GM12878 (cell line): ENCODE measurements at regions not wholly inside any gene's neighbourhood (a gene's known extent, or its start where the extent isn't known, plus 50 kb on each side); places are given as distances from the start of the nearest gene placed in this dataset.

Experiments
- ATAC-seq: fragments of 200-7000 bp; cut with Tn5 transposase; 3 replicates; pipeline ENCODE4 v1.9.1; 2020; ENCODE audit warnings: mild to moderate bottlenecking, moderate library complexity
- BruUV-seq: library from RNA; stranded (reverse); fragments of 400-500 nt; replicated peaks from 2 replicates; lab custom pipeline; 2021; lab: Mats Ljungman, UMichigan
- CTCF ChIA-PET: fragments of 300-600 bp; sonication (Branson Sonifier 250); formaldehyde crosslinking; extraction: SDS; loops from one replicate; lab custom pipeline; 2021; ENCODE audit warnings: inconsistent platforms; lab: Yijun Ruan, JAX
- POLR2A ChIA-PET: fragments of 350-600 bp; formaldehyde crosslinking; extraction: SDS; loops from one replicate; lab custom pipeline; 2021; ENCODE audit warnings: inconsistent platforms; lab: Charles Lee
- RAD21 ChIA-PET: fragments of 300-600 bp; sonication (Branson Sonifier 250); formaldehyde crosslinking; loops from one replicate; lab custom pipeline; 2023; ENCODE audit warnings: antibody characterized with exemption; ENCODE audit not compliant: unreplicated experiment; lab: Charles Lee
- SMC1A ChIA-PET: fragments of 300-600 bp; sonication (Branson Sonifier 250); formaldehyde crosslinking; loops from one replicate; lab custom pipeline; 2023; ENCODE audit not compliant: unreplicated experiment, uncharacterized antibody; lab: Charles Lee
- DNase-seq: peaks from one replicate; pipeline ENCODE4 v3.0.0-alpha.2; 2011; ENCODE audit warnings: low read depth, low spot score
- FAIRE-seq: peaks from 3 replicates; lab custom pipeline; 2011; peaks lifted over from hg19 to GRCh38; lab: Jason Lieb, UNC
- H2AFZ ChIP-seq: 2 replicates; pipeline ENCODE4 v1.6.0; 2011; ENCODE audit warnings: low read depth, low read length, control low read depth; ENCODE audit not compliant: control insufficient read depth
- H3K27ac ChIP-seq: 2 replicates; pipeline ENCODE4 v1.5.1; 2011; ENCODE audit warnings: control low read depth; ENCODE audit not compliant: control insufficient read depth, insufficient read depth
- H3K27me3 ChIP-seq, 2 experiments: replicated peaks in 1 of 2; 2 replicates each; pipeline versions ENCODE4 v1.6.0 to v1.6.1; 2011; ENCODE audit warnings: low read length in 1 of 2; ENCODE audit not compliant: control insufficient read depth in 2 of 2, insufficient read depth in 2 of 2
- H3K36me3 ChIP-seq, 2 experiments: 2 replicates each; pipeline ENCODE4 v1.5.1; 2011; ENCODE audit warnings: low read length in 1 of 2; ENCODE audit not compliant: control insufficient read depth in 2 of 2, insufficient read depth in 2 of 2
- H3K4me1 ChIP-seq: 2 replicates; pipeline ENCODE4 v1.6.1; 2011; ENCODE audit warnings: mild to moderate bottlenecking, low read length, moderate library complexity, mixed read lengths; ENCODE audit not compliant: control insufficient read depth, insufficient read depth
- H3K4me2 ChIP-seq: 2 replicates; pipeline ENCODE4 v1.6.0; 2011; ENCODE audit warnings: control low read depth; ENCODE audit not compliant: control insufficient read depth, insufficient read depth
- H3K4me3 ChIP-seq: fragments of 200-600 bp; sonication (generic); 2 replicates; pipeline ENCODE4 v1.5.1; 2016
- H3K79me2 ChIP-seq: 2 replicates; pipeline ENCODE4 v1.6.0; 2011; ENCODE audit warnings: low read length; ENCODE audit not compliant: control insufficient read depth, insufficient read depth
- H3K9ac ChIP-seq: 2 replicates; pipeline ENCODE4 v1.8.0; 2011; ENCODE audit warnings: low read length, control low read depth, mixed read lengths; ENCODE audit not compliant: control insufficient read depth, insufficient read depth
- H3K9me3 ChIP-seq: replicated peaks from 3 replicates; pipeline ENCODE4 v1.5.1; 2011; ENCODE audit warnings: mild to moderate bottlenecking, low read length; ENCODE audit not compliant: control insufficient read depth, insufficient read depth
- H4K20me1 ChIP-seq: 2 replicates; pipeline ENCODE4 v1.6.0; 2011; ENCODE audit not compliant: control insufficient read depth, insufficient read depth
- BMI1 ChIP-seq: fragments of 450-650 bp; IDR thresholded peaks from 2 replicates; pipeline ENCODE4 v1.6.1; 2016; ENCODE audit warnings: mild to moderate bottlenecking, moderate library complexity, borderline replicate concordance
- EZH2 ChIP-seq: IDR thresholded peaks from 2 replicates; pipeline ENCODE4 v1.6.1; 2012; ENCODE audit warnings: low read depth, mild to moderate bottlenecking, control low read depth, inconsistent platforms, low read length, borderline replicate concordance; ENCODE audit not compliant: control insufficient read depth
- GATAD2B ChIP-seq: fragments of 450-650 bp; conservative IDR thresholded peaks from 2 replicates; pipeline ENCODE4 v1.6.1; 2017; ENCODE audit warnings: low read depth, mild to moderate bottlenecking, moderate library complexity
- NFXL1 ChIP-seq: fragments of 450-650 bp; IDR thresholded peaks from 2 replicates; pipeline ENCODE4 v1.6.1; 2017; ENCODE audit warnings: antibody characterized with exemption, mild to moderate bottlenecking, borderline replicate concordance
- SRF ChIP-seq, 2 experiments: IDR thresholded peaks; 2 replicates each; pipeline ENCODE4 v1.6.1; 2011; ENCODE audit warnings: low read depth in 2 of 2, low read length in 2 of 2, mild to moderate bottlenecking in 1 of 2, moderate library complexity in 1 of 2
- TARDBP ChIP-seq: IDR thresholded peaks from 2 replicates; pipeline ENCODE4 v1.6.1; 2016; ENCODE audit warnings: borderline replicate concordance
- TCF7 ChIP-seq: IDR thresholded peaks from 2 replicates; pipeline ENCODE4 v1.6.1; 2014; ENCODE audit warnings: antibody characterized with exemption, borderline replicate concordance
- ZNF207 ChIP-seq: fragments of 450-650 bp; IDR thresholded peaks from 2 replicates; pipeline ENCODE4 v1.6.1; 2014; ENCODE audit warnings: antibody characterized with exemption, mild to moderate bottlenecking, borderline replicate concordance
- WGBS: methylation state at CpG from one replicate; pipeline ENCODE4 v1.1.6; 2016; ENCODE audit warnings: low lambda C conversion rate; ENCODE audit not compliant: insufficient replicate concordance, insufficient coverage; ENCODE audit errors: missing lambda C conversion rate; 5-methylcytosine and 5-hydroxymethylcytosine counted together
- in situ Hi-C: fragments of 300-500 bp; cut with MboI; formaldehyde crosslinking; loops from 9 replicates; pipeline ENCODE4 v1.14.3; 2018; ENCODE audit warnings: mixed read lengths
- intact Hi-C: fragments of 100-400 bp; cut with micrococcal nuclease; formaldehyde crosslinking; loops from one replicate; pipeline ENCODE4 v1.14.2; 2022; ENCODE audit not compliant: unreplicated experiment
- TF ChIP-seq, protein P1 (sequence below): IDR thresholded peaks from 2 replicates; pipeline ENCODE4 v1.6.1; 2012; ENCODE audit warnings: mild to moderate bottlenecking, low read depth, low read length
- TF ChIP-seq, protein P2 (sequence below): IDR thresholded peaks from 2 replicates; pipeline ENCODE4 v1.6.1; 2011; ENCODE audit warnings: mild to moderate bottlenecking, low read depth, low read length, moderate library complexity; ENCODE audit not compliant: insufficient replicate concordance

DNA sequence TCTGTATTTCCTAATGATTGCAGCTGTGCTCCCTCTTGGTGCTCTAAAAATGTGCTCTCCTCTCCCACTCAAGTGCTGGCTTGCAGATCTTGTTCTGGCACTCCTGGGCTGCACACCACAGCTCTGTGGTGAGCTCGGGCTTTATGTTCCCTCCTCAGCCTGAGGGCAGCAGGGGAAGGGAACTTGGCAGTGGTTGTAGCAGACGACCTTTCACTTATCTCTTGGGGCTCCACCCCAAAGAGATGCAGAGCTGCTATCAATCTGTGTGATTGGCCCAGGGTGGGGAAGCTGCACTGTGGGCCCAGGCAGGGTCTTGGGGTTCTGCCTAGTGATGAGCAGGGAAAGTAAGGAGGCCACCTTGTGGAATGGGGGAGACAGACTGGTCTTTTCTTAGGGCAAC lies 143.5 kb upstream of the GORAB start:
- no peaks in the 10 kb centered on the region for H3K36me3 ChIP-seq
- intact Hi-C loops (no loop called here), in situ Hi-C loops (no loop called here)
- H3K9me3 ChIP-seq, result no peaks in the 10 kb centered on the region
- ChIA-PET POLR2A (no interaction called here), RAD21 (no interaction called here), SMC1A (interaction anchor here (1.2 to 2.1 kb wide), 2 partner anchors 9 to 70 kb away, joined by 3 to 5 read pairs; no protein-coding TSS in a partner anchor), CTCF (no interaction called here)
- no peaks in the 10 kb centered on the region for H3K4me1 ChIP-seq
- H3K27ac ChIP-seq, result no peak overlapping the region
- no peak for FAIRE-seq
- BruUV-seq, result no TSS peak
- H3K27me3 ChIP-seq, result no peaks in the 10 kb centered on the region
- no peak for TF ChIP-seq BMI1
- no peak for TF ChIP-seq GATAD2B
- no peak for TF ChIP-seq ZNF207
- TF ChIP-seq SRF (IDR thresholded peaks at IDR 0.05; ENCODE audit: low read depth in 2 of 2, low read length in 2 of 2), result no peak
- no peak for TF ChIP-seq TCF7
- no peak for TF ChIP-seq EZH2
- no peak for TF ChIP-seq TARDBP
- TF ChIP-seq, protein P1, sequence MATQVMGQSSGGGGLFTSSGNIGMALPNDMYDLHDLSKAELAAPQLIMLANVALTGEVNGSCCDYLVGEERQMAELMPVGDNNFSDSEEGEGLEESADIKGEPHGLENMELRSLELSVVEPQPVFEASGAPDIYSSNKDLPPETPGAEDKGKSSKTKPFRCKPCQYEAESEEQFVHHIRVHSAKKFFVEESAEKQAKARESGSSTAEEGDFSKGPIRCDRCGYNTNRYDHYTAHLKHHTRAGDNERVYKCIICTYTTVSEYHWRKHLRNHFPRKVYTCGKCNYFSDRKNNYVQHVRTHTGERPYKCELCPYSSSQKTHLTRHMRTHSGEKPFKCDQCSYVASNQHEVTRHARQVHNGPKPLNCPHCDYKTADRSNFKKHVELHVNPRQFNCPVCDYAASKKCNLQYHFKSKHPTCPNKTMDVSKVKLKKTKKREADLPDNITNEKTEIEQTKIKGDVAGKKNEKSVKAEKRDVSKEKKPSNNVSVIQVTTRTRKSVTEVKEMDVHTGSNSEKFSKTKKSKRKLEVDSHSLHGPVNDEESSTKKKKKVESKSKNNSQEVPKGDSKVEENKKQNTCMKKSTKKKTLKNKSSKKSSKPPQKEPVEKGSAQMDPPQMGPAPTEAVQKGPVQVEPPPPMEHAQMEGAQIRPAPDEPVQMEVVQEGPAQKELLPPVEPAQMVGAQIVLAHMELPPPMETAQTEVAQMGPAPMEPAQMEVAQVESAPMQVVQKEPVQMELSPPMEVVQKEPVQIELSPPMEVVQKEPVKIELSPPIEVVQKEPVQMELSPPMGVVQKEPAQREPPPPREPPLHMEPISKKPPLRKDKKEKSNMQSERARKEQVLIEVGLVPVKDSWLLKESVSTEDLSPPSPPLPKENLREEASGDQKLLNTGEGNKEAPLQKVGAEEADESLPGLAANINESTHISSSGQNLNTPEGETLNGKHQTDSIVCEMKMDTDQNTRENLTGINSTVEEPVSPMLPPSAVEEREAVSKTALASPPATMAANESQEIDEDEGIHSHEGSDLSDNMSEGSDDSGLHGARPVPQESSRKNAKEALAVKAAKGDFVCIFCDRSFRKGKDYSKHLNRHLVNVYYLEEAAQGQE, result no peak
- TF ChIP-seq, protein P2, sequence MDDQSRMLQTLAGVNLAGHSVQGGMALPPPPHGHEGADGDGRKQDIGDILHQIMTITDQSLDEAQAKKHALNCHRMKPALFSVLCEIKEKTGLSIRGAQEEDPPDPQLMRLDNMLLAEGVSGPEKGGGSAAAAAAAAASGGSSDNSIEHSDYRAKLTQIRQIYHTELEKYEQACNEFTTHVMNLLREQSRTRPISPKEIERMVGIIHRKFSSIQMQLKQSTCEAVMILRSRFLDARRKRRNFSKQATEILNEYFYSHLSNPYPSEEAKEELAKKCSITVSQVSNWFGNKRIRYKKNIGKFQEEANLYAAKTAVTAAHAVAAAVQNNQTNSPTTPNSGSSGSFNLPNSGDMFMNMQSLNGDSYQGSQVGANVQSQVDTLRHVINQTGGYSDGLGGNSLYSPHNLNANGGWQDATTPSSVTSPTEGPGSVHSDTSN, result no peak
- TF ChIP-seq NFXL1, result no peak
- no peak for DNase-seq
- no peak overlapping the region for H3K4me2 ChIP-seq
- H3K9ac ChIP-seq, result no peak overlapping the region
- no peaks in the 10 kb centered on the region for H4K20me1 ChIP-seq
- H3K79me2 ChIP-seq, result no peaks in the 10 kb centered on the region
- H3K4me3 ChIP-seq, result no peak overlapping the region
- 0% methylated on average over 2 of the region's 2 CpGs for WGBS
- H2AFZ ChIP-seq, result no peak overlapping the region
- ATAC-seq, result no peak
